ENCODE measurements at regions not wholly inside any gene's neighbourhood (a gene's known extent, or its start where the extent isn't known, plus 50 kb on each side); places are given as distances from the start of the nearest gene placed in this dataset.

DNA sequence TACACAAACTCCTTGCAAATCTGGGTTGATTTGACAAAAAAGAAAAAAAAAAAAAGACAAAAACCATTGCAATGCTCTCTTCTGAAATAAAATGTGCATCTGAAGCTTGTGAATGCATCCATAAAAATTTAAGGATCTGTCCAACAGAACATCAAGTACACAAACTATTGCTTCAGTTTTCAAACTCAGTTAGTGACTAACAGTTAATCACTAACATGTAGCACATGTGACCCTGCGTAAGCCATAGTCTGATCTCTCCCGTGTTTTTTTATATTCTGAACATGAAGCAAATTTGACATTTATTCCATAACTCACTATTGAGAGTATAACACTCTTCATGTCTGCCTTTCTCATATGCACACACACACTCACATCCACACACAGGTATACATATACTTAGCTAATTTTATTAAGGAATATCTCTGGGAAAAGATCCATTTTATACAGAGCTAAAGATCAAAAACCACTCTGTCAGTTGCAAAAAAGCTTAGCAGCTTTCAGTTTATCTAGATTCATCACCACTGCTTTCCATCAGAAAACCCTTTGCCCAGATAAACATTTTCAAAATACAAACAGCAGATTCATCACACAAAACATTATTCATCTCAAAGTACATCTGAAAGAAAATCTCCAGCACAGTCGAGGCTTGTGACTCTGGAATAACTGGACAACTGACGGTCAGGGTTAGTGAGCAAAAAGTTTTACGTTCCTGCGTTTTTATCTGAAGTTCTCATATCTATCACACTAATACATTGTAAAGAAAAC, 1000.4 kb upstream of the ACVR2A start:
- no peak for DNase-seq

DNA sequence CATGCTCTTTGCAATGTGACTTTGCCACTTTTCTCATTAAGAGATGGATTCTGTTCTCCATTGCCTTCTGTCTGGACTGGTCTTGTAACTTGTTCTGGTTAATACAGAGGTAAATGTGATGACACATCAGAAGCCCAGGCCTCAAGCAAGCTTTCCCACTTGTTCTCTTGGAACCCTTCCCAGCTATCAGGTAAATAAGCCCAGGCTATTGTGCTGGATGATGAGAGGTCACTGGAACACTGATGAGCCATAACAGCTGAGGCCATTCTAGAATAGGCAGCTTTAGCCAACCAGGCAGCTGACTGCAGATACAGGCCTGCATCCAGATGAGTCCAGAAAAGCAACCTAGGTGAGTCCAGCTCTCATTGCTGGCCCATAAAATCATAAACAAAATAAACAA, 1007.0 kb upstream of the ACVR2A start:
- peak; percentile 4 for DNase-seq

DNA sequence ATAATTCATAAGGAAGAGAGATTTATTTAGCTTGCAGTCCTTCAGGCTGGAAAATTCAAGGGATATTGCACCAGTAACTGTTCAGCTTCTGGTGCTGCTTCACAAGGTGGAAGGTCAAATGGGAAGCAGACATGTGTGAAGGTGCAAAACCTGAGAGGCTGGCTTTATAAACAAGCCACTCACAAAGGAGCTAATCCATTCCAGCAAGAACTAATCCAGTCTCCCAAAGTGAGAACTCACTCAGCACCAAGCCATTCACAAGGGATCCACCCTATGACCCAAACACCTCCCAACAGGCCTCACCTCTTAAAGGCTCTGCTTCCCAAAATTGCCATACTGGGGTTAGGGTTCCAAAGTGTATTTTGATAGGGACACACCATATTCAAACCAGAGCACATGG, 1018.4 kb upstream of the ACVR2A start:
- DNase-seq: no peak

DNA sequence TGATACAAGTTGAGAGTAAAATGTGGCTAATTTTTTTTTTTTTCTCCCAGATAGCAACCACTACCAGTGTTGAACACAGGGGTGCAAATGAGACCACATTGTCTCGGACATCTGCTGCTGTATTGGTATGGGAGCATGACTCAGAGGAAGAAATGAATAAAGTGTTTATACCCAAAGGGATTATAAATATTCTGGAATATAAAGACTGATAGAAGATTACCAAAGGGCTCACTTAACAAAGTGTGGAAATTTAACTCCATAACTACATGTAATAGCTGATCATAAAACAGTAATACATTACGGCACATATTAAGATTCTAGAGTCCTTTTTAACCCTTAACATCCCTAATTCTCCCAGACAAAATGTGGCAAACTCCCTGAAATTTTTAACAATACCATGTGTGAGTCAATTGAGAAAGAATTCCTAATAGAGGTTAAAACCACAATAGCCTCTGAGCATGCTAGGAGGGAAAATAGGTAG, 1023.0 kb upstream of the ACVR2A start:
- DNase-seq: no peak

DNA sequence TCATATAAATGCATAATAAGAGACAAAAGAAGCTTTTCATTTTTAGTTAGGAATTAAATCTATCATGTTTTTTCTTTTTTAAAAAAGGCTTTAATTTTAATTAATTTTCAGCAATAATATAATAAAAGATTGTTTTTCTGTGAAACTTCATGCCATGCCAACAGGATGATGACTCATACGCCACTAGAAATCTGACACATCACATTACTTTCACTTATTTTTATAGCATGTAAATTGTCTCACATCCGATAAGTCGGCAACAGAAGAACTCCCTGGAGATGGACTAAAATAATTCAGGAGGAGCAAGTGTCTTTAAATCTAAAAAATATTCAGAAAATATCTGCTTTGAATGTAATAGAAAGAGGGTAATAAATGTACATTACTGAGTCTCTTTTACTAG, 1024.2 kb upstream of the ACVR2A start:
- DNase-seq: no peak

DNA sequence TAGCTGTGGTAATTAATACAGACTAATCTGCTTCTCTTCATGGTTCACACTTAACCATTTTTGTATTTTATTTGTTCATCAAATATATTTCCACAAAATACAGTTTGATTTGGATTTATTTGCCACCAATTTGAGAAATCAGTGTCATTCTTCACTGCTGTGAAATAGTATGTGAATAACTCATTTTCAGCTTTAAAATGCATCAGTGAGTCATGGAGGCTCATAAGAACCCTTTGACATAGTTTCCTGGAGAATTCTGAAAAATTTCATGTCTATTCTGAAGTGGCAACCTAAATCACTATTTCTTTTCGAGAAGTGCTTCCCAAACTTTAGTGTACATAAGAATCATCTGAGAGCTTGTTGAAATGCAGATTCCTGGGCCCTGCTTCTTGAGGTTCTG, 1026.7 kb upstream of the ACVR2A start:
- no peak for DNase-seq

DNA sequence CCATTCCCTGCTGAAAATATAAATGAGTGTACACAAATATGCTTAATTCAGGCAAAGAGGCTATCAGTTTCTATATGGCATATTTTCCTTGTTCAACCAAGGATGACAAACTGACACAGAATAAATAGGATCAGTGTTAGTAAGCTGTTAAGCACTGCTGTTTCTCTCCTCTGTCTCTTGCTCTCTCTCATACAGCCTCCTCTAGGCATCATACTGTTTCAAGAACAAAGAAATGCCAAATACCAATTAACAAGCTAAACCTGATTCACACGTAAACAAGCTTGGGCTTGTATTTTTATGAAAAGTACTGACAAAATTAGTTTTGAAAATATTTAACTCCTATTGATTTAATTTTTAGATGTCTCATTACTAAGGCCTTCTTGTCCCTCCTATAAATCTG, 1027.2 kb upstream of the ACVR2A start:
- no peak for DNase-seq

DNA sequence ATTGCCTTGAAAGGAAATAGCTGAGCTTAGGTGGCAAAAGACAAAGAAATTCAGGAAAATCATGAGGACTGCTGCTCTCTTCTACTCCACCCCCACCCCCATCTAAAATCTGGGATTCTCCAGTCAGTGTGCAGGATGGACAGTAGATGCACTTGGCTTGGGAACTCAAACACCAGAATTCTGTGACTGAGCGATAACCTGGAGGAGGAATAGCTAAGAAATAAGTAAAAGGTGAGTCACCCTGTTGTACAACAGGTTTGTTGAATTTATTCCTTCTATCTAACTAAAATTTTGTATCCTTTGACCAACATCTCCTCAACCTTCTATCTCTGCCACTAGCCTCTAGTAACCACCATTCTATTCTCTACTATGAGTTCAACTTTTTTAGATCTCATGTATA, 1029.9 kb upstream of the ACVR2A start:
- no peak for DNase-seq

DNA sequence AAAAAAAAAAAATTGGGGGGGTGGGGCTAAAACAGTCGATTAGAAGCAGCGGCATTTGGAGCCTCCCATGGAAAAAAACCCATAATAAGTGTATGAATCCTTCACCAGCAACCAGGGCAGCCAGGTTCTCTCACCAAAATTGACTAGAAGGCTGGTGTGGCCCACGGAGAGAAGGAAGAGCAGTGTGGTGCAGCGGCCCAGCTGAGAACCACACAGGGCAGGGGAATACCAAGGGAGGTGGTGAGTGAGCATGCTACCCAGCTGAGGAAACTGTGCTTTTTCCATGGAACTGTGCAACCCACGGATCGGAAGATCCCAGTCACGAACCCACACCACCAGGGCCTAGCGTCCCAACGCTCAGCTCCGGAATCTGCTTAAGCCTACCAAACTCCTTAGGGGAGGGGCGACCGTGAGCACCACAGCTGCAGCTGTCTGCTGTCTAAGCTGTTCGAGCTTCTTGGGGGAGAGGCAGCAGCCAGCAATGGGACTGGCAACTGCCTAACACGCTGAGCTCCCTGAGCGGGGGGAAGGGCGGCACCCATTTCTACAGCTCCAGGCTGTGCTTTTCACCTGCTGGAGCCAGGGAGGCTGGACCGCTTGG, 1037.2 kb upstream of the ACVR2A start:
- no peak for DNase-seq

DNA sequence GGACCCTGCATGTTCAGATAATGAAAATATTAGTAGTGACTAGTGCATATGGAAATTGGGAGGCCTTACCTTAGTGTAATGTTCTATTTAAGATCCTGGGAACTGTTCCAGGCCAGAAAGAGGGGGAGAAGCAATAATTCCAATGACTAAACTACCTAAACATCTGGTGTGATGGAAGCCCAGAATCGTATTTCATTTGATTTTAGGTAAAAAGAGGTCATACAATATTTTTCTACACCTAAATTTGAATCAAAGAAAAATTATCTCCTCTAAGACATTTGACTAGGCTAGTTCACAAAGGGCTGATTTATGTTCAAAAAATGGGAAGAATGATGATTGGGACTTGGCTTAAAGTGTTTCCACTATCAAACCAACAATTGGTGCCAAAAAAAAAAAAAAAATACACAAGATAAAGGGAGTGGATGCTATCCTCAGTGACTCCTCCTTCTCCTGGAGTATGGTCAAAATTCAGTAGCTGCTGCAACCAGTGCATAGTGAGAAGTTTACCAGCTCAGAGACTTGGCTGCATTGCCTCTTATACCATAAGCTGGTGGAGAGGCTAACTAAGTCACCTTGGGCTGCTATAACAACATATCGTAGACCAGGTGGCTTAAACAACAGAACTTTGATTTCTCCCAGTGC, 1038.3 kb upstream of the ACVR2A start:
- DNase-seq: no peak

DNA sequence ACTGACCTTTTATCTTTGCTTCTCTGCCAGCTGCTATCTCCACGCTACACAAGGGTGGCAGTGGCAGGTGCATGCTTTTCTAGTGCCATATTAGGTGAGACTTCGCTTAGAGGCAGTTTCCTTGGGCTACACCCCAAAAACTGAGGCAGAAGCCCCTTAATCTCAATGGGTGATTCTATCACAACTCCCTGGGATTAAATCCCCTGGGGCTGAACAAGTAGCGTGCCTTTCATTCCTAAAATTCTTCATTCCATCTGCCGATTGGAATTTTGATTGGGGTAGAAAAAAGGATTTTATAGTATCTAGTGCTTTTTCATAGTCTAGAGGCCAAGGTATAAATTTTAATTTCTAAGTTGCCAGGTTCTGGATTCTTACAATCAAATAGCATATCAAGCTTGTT, 1040.5 kb upstream of the ACVR2A start:
- DNase-seq: no peak

DNA sequence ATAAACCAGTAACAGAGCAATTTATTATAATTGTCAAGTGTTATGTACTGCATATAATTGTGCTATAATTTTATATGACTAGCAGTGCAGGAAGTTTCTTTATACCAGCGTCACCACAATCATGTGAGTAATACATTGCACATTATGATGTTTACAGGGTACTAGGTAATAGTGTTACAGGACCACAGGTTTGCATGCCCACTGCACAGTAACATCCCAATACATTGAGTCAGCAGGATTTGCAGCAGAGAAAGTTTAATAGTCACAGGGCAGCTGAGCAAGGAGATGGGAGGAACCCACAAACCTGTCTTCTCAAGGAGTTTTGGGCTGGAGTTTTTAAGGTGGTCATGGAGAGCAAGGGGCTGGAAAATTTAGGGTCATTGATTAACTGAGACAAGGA, 1042.9 kb upstream of the ACVR2A start:
- DNase-seq: no peak

DNA sequence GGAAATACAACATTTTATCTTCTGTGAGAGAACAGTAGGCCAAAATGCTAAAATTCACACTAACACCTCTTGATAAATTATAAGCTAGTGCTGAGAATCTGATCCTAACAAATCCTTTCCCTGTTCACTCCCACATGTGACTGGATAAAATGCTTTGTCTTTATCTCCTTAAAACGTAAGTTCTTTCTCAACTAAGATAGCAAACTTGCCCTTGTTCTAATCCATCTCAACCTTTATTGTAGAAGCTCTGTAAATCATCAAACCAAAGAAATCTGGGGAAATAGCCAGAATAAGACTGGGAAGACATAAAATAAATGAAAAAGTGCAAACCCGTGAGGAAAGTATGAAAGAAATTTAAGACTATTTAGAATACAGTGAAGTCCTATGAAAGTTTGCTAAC, 1058.4 kb upstream of the ACVR2A start:
- no peak for DNase-seq

DNA sequence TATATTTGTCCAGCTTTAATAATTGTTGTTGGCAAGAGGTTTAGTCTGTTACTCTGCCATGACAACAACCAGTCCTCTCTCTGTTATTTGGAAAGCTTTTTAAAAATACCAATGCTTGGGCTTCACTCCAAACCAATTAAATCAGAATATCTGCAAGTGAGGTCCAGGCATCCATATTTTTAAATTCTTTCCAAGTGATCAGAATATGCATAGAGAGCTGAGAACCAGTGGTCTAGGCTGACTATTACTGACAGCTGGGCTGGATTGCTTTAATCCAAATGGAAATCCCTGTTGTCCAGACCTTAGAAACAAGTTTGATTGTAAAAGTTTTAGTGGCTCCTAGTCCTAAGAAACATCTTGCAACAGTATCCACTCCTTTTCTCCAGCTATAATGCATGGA, 1059.7 kb upstream of the ACVR2A start:
- no peak for DNase-seq

DNA sequence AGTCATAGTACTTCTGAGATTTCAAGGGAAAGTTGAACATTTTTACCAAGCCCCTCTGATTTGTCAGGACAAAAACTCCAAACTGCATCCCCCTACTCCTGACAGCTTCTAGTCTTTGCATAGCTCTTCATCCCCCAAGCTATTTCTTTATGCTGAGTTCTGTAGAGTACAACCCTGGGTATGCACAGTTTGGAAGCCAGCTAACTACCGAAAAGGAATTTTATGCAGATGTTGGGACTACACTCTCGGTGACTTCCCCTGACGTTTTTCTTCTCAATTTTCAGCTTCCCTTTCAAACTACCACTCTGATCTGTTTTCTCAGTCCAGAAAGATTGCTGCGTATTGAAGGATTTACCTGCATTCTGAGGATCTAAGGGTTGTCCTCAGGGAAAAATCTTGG, 1060.2 kb upstream of the ACVR2A start:
- no peak for DNase-seq

DNA sequence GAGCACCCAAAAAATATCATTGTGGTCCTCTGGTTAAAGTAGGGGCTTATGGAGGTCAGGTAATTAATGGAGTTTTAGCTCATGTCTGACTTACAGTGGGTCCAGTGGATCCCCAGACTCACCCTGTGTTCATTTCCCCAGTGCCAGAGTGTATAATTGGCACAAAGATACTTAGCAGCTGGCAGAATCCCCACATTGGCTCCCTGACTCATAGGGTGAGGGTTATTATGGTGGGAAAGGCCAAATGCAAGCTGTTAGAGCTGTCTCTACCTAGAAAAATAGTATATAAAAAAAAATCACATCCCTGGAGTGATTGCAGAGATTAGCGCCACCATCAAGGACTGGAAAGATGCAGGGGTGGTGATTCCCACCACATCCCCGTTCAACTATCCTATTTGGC, 1067.6 kb upstream of the ACVR2A start:
- DNase-seq: no peak

DNA sequence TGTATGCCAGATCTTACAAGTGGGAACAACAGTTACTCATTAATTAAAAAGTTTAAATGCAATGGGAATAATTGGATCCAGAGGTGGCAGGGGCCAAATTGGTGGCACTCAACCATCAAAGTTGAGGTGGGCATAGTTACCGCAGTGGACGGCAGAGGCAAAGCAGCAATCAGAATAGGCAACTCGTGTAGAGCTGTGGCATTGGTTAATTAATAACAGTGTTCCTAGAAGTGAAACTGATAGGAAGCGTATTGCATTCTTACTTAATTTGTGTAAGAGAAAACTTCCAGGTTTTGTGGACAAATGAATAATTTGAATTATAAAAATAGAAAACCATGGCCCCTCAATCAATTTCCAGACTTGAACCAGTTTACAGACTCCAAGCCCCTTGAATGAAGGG, 1068.2 kb upstream of the ACVR2A start:
- no peak for DNase-seq

DNA sequence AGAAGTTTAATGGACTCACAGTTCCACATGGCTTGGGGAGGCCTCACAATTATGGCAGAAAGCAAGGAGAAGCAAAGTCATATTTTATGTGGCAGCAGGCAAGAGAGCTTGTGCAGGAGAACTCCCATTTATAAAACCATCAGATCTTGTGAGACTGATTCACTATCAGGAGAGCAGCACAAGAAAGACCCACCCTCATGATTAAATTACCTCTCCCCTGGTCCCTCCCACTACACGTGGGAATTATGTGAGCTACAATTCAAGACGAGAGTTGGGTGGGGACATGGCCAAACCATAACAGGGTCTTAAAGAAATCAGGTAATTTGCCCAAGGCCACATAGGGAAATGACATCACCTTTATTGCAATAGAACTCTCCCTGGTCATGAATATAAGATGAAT, 1073.3 kb upstream of the ACVR2A start:
- DNase-seq: no peak

DNA sequence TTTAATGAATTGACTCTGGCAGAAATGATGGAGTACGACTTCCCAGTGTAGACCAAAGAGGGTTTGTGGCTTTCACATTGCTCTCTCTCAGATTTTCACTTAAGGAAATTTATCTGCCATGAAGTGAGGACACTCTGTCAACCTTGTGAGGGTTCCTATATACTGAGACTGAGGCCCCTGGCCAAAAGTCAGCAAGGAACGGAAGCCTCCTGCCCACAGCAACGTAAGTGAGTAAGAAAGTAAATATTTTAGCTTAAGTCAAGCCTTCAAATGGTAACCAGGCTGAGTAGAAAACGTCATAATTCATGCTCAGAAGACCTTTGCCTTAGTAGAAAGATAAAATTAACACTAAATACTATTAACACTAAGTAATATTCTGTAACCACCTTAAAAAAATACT, 1080.5 kb upstream of the ACVR2A start:
- no peak for DNase-seq

DNA sequence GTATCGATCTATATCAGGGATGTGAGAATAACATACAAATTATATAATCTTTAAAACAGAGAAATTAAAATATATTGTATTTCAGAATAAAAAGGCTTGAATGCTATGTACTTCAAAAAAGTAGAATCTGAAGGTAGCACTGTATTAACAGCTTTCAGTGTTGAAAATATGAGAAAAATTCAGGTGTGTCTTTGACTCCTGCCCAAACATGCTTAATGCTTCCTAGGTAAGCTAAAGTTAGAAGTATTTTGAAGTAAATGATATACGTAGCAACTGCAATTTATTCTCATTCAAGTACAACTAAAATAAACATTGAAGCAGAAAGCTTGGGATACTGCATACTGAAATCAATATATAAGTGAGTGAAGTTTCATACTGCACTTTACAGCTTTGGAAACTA, 1082.0 kb upstream of the ACVR2A start:
- no peak for DNase-seq

DNA sequence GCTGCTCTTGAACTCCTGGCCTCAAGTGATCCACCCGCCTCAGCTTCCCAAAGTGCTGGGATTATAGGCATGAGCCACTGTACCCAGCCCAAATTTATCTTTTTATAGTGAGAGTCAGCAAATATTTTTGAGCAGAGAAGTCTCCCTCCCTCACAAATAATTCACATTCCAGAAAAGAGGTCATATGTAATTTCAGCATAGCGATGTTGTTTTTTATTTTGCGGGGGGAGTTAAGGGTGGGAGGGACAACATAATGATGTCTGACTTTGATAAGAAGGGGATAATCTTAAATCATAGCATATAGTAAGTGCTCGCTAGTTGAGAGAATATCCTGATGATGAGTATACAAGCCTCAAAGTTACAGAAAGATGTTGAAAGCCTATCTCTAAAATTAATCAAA, 1090.2 kb upstream of the ACVR2A start:
- no peak for DNase-seq

DNA sequence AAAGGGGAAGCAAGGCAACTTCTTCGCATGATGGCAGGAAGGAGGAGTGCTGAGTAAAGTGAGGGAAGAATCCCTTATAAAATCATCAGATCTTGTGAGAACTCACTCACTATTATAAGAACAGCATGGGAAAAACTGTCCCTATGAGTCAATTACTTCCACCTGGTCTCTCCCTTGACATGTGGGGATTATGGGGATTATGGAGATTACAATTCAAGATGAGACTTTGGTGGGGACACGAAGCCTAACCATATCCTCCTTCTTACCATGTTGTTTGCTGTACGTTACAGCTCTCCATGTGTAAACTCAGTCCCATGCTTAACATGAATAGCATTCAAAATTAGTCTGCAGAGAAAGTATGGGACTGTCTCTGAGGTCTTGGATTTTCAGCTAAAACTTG, 1096.8 kb upstream of the ACVR2A start:
- no peak for DNase-seq

DNA sequence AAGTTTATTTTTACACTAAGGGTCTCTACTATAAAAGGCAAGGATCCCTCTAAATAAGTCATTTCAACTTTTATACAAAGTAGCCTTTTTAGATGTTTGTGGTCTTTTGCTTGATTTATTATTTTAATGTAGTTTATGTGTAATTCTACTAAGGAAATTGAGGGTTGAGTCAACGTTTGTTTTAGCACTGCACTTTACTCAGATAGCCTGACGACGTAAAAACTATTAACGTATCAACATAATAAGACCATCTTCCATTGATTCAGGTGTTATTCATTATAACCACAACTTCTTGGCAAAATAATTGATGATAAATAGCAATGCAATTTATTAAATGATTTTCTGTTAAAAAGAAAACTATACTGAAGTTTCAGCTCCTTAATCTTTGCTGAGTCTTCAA, 1103.6 kb upstream of the ACVR2A start:
- DNase-seq: no peak

DNA sequence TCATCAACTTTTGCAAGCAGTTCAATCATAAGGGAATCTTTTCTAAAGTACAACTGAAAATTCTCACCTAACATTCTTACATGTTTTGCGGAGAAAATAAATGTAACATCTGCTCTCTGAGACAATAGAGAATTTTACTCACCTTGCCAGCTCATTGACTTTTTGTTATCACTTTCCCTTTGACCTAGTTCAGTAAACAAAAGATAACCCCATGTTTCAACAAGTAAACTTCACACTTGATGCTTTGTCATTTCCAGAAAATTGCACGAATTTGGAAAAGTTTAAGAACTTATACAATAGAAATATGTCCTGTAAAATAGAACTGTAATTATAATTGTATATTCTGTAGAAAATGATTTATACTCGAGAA, 1110.0 kb upstream of the ACVR2A start:
- no peak for DNase-seq

Data from SHP77 treated with DMSO at 0.1 percent for 48 hours (cell line).